GM13977 (cell line): ENCODE measurements at regions not wholly inside any gene's neighbourhood (a gene's known extent, or its start where the extent isn't known, plus 50 kb on each side); places are given as distances from the start of the nearest gene placed in this dataset.

Experiments
- DNase-seq: peaks from one replicate; pipeline ENCODE4 v3.0.0; 2012; ENCODE audit warnings: low spot score
- in situ Hi-C: fragments of 300-500 bp; cut with MboI; formaldehyde crosslinking; loops from one replicate; pipeline ENCODE4 v1.12.0; 2022; ENCODE audit warnings: low sequenced_read_pairs, low pct_unique_long_range_greater_than_20kb, mixed read lengths, inconsistent platforms; ENCODE audit not compliant: unreplicated experiment
- TF ChIP-seq, protein P1 (sequence below): IDR thresholded peaks from 2 replicates; pipeline ENCODE4 v1.5.1; 2012; ENCODE audit warnings: mild to moderate bottlenecking, control low read depth; ENCODE audit not compliant: insufficient read depth; ENCODE audit errors: extremely low read depth, missing control alignments

DNA sequence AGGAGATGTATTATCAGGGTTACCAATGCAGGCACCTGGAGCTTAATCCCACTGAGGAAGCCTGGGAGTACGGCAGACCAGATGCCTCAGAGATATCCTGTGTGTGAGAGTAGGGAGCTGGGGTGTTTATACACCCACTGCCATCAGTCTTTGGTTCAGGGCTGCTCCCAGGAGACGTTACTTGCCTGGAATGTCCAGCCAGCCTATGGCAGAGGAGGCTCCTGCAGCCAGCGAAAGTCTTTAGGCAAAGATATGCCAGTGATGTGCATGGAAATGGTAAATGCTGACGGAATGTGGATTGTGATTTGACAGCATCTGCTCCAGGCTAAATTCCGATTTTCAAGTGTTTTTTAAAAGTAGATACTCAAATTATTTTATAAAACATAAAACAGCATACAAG is 282.0 kb downstream of the BTBD3 start:
- no peak for DNase-seq
- in situ Hi-C loops, result no loop called here
- TF ChIP-seq, protein P1, sequence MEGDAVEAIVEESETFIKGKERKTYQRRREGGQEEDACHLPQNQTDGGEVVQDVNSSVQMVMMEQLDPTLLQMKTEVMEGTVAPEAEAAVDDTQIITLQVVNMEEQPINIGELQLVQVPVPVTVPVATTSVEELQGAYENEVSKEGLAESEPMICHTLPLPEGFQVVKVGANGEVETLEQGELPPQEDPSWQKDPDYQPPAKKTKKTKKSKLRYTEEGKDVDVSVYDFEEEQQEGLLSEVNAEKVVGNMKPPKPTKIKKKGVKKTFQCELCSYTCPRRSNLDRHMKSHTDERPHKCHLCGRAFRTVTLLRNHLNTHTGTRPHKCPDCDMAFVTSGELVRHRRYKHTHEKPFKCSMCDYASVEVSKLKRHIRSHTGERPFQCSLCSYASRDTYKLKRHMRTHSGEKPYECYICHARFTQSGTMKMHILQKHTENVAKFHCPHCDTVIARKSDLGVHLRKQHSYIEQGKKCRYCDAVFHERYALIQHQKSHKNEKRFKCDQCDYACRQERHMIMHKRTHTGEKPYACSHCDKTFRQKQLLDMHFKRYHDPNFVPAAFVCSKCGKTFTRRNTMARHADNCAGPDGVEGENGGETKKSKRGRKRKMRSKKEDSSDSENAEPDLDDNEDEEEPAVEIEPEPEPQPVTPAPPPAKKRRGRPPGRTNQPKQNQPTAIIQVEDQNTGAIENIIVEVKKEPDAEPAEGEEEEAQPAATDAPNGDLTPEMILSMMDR, result no peak

GRCh38 chr20:12201289-12201991 is 283.7 kb downstream of the BTBD3 start:
- in situ Hi-C loops, result no loop called here
- TF ChIP-seq, protein P1, result no peak
- DNase-seq, result no peak

DNA sequence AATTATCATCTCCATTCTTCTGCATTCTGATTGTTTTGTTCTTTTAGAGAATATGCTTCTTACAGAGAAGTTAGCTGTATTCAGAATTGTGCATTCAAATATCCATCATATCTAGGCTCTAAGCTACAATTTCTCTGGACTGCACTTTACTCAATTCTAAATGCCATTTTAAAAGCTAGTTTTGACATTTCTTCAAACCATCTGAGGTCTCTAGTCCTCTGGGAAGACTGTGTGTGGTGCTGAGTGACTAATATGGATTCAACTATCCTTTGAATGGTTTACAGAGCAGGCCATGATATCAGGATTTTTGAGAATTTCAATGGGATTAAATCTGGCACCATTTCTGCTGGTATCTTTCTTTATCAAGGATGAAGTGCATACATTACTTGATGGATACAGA is 285.7 kb downstream of the BTBD3 start:
- TF ChIP-seq, protein P1, result no peak
- in situ Hi-C loops, result no loop called here

DNA sequence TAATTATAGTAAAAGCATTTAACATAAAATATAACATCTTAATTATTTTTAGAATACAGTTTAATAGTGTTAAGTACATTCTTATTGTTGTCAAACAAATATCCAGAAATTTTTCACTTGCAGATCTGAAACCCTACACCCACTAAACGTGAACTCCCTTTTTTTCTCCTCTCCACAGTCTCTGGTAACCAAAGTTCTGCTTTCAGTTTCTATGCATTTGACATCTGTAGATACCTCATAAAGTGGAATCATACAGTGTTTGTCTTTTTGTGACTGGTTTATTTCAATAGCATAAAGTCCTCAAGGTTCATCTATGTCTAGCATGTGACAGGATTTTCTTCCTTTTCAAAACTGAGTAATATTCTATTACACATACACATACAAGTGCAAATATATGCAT is 286.3 kb downstream of the BTBD3 start:
- TF ChIP-seq, protein P1, result no peak
- DNase-seq, result no peak
- in situ Hi-C loops, result no loop called here

More for the DNA sequence above, 285.7 kb downstream of the BTBD3 start:
- DNase-seq, result no peak

DNA sequence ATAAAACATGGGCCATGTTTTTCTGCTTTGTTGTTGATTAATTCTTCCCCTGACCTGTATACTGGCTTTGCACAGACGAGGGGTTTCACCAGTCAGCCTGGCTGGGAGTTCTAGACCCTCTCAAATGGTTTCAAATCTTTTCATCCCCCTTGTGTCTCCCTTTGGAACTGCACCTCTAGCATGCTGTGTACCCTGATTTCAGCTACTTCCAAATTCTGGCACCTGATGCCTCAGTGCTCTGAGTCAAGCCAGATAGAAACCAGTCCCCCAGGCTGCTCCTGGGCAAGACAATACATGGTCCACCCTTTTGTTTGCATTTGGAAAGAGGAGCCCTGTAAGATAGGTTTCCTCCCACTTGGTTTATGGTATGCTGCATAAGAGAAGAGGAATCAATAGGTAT is 290.2 kb downstream of the BTBD3 start:
- in situ Hi-C loops, result no loop called here
- DNase-seq, result peak; percentile 2
- TF ChIP-seq, protein P1, result peak; percentile 52

- in situ Hi-C loops, result no loop called here
- TF ChIP-seq, protein P1, result no peak
- DNase-seq, result no peak
These were observed 292.9 kb downstream of the BTBD3 start for GRCh38 chr20:12210591-12210990.
